ENCODE measurements at regions not wholly inside any gene's neighbourhood (a gene's known extent, or its start where the extent isn't known, plus 50 kb on each side); places are given as distances from the start of the nearest gene placed in this dataset.

GRCh38 chr4:125550769-125551168 lies 236.0 kb downstream of the FAT4 start:
- no peak overlapping the region for H3K27ac ChIP-seq (ENCODE audit: low read depth in 1 of 2, low read length in 2 of 2)
- no peak for DNase-seq
- no peak overlapping the region for H3K4me3 ChIP-seq (ENCODE audit: low read length in 2 of 2)
- no peak for ATAC-seq (ENCODE audit: low FRiP score)
- H3K36me3 ChIP-seq (ENCODE audit: control insufficient read depth in 1 of 2, insufficient read depth in 2 of 2, low read length in 1 of 2), result no peaks in the 10 kb centered on the region
- intact Hi-C loops (cut with DNase I), result no loop called here
- H3K9me3 ChIP-seq (ENCODE audit: control insufficient read depth, low read length), result no peaks in the 10 kb centered on the region
- no peaks in the 10 kb centered on the region for H3K27me3 ChIP-seq (ENCODE audit: control insufficient read depth in 1 of 2, insufficient read depth in 2 of 2, low read length in 1 of 2)
- 73 to 84% methylated on average over 5 of the region's 5 CpGs for WGBS, 2 donors
- no peaks in the 10 kb centered on the region for H3K4me1 ChIP-seq (ENCODE audit: control insufficient read depth in 1 of 2, insufficient read depth in 2 of 2, low read length in 2 of 2)

DNA sequence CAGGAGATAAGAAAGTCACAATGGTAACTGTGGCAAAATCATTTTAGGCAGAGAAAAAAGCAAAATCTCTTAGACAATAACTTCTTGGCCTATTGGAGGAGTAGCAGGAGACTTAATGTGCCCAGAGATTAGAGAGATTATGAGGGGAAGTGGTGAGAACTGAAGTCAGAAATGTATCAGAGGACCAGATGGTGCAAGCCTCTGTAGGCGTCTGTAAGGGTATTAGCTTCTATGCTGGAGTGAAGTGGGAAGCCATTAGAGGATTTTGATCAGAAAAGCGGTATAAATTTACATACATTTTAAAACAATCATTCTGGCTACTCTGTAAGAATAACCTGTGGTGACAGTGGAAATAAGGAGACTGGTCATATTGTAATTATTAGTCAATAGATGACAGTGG lies 236.7 kb downstream of the FAT4 start:
- intact Hi-C loops (cut with DNase I), result no loop called here

DNA sequence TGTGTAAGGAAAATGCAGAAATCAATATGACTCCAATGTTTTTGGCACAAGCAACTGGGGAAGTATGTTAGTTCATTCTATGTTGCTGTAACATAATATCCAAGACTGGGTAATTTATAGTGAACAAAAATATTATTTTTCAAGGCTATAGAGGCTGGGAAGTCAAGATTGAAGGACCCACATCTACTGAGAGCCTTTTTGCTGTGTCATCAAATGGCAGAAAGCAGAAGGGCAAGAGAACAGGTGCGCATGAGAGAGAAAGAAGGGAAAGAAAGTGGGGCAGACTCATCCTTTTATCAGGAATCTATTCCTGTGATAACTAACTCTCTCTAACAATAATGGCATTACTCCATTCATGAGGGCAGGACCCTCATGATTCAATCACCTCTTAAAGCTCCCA lies 237.2 kb downstream of the FAT4 start:
- H3K4me1 ChIP-seq (ENCODE audit: control insufficient read depth in 1 of 2, insufficient read depth in 2 of 2, low read length in 2 of 2), result no peaks in the 10 kb centered on the region
- H3K27me3 ChIP-seq (ENCODE audit: control insufficient read depth in 1 of 2, insufficient read depth in 2 of 2, low read length in 1 of 2), result no peaks in the 10 kb centered on the region
- DNase-seq (no peak), ATAC-seq (ENCODE audit: low FRiP score) (no peak)
- intact Hi-C loops (cut with DNase I), result no loop called here
- H3K4me3 ChIP-seq (ENCODE audit: low read length in 2 of 2), result no peak overlapping the region
- 89 to 100% methylated on average over 1 of the region's 1 CpG for WGBS, 2 donors
- no peaks in the 10 kb centered on the region for H3K9me3 ChIP-seq (ENCODE audit: control insufficient read depth, low read length)
- no peak overlapping the region for H3K27ac ChIP-seq (ENCODE audit: low read depth in 1 of 2, low read length in 2 of 2)
- H3K36me3 ChIP-seq (ENCODE audit: control insufficient read depth in 1 of 2, insufficient read depth in 2 of 2, low read length in 1 of 2), result no peaks in the 10 kb centered on the region

More for the DNA sequence above, 236.7 kb downstream of the FAT4 start:
- 96% methylated on average over 2 of the region's 2 CpGs for WGBS, 2 donors
- DNase-seq (no peak), ATAC-seq (ENCODE audit: low FRiP score) (no peak)
- H3K4me1 ChIP-seq (ENCODE audit: control insufficient read depth in 1 of 2, insufficient read depth in 2 of 2, low read length in 2 of 2), result no peaks in the 10 kb centered on the region
- H3K9me3 ChIP-seq (ENCODE audit: control insufficient read depth, low read length), result no peaks in the 10 kb centered on the region
- H3K27me3 ChIP-seq (ENCODE audit: control insufficient read depth in 1 of 2, insufficient read depth in 2 of 2, low read length in 1 of 2), result no peaks in the 10 kb centered on the region
- no peak overlapping the region for H3K4me3 ChIP-seq (ENCODE audit: low read length in 2 of 2)
- H3K27ac ChIP-seq (ENCODE audit: low read depth in 1 of 2, low read length in 2 of 2), result no peak overlapping the region
- H3K36me3 ChIP-seq (ENCODE audit: control insufficient read depth in 1 of 2, insufficient read depth in 2 of 2, low read length in 1 of 2), result no peaks in the 10 kb centered on the region

DNA sequence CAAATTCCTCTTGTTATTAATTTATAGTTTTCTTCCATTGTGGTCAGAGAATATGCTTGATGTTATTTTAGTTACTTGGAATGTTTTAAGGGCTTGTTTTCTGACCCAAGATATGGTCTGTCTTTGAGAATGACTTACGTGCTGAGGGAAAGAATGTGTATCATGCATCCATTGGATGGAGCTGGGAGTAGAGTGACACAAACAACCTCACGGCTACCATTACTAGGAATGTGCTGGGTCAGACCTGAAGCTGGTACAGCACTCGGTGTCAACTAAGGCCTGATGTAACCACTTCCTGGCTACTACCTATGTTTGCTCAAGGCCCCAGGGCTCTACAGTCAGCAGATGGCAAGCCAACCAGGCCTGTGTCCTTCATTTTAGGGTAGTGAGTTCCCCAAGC lies 257.8 kb downstream of the FAT4 start:
- 66 to 72% methylated on average over 3 of the region's 3 CpGs for WGBS, 2 donors
- DNase-seq (no peak), ATAC-seq (ENCODE audit: low FRiP score) (no peak)
- no peak overlapping the region for H3K4me3 ChIP-seq (ENCODE audit: low read length in 2 of 2)
- H3K9me3 ChIP-seq (ENCODE audit: control insufficient read depth, low read length), result no peaks in the 10 kb centered on the region
- H3K27ac ChIP-seq (ENCODE audit: low read depth in 1 of 2, low read length in 2 of 2), result no peak overlapping the region
- H3K36me3 ChIP-seq (ENCODE audit: control insufficient read depth in 1 of 2, insufficient read depth in 2 of 2, low read length in 1 of 2), result no peaks in the 10 kb centered on the region
- no peaks in the 10 kb centered on the region for H3K27me3 ChIP-seq (ENCODE audit: control insufficient read depth in 1 of 2, insufficient read depth in 2 of 2, low read length in 1 of 2)
- intact Hi-C loops (cut with DNase I), result no loop called here
- H3K4me1 ChIP-seq (ENCODE audit: control insufficient read depth in 1 of 2, insufficient read depth in 2 of 2, low read length in 2 of 2), result no peaks in the 10 kb centered on the region

DNA sequence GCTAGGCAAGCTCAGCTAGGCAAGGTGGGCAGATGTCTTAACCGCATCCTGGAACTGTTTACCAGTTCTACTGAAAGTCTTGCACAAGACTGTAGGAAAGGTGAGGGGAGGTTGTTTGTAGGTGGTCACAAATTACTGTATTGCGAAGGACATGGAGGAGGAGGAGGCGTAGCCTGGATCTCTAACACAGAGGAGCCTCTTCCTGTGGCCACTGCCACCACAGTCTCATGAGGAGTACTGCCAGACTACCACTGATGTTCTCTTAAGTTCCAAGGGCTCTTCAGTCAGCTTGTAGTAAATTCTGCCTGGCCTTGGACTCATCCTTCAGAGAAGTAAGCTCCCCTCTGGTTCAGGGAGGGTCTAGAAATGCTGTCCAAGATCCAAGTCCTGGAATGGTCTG lies 258.6 kb downstream of the FAT4 start:
- DNase-seq (no peak), ATAC-seq (ENCODE audit: low FRiP score) (peak; percentile 22)
- no peaks in the 10 kb centered on the region for H3K4me1 ChIP-seq (ENCODE audit: control insufficient read depth in 1 of 2, insufficient read depth in 2 of 2, low read length in 2 of 2)
- no peak overlapping the region for H3K27ac ChIP-seq (ENCODE audit: low read depth in 1 of 2, low read length in 2 of 2)
- no peak overlapping the region for H3K4me3 ChIP-seq (ENCODE audit: low read length in 2 of 2)
- no peaks in the 10 kb centered on the region for H3K9me3 ChIP-seq (ENCODE audit: control insufficient read depth, low read length)
- no peaks in the 10 kb centered on the region for H3K27me3 ChIP-seq (ENCODE audit: control insufficient read depth in 1 of 2, insufficient read depth in 2 of 2, low read length in 1 of 2)
- H3K36me3 ChIP-seq (ENCODE audit: control insufficient read depth in 1 of 2, insufficient read depth in 2 of 2, low read length in 1 of 2), result no peaks in the 10 kb centered on the region
- intact Hi-C loops (cut with DNase I), result no loop called here
- 98% methylated on average over 3 of the region's 3 CpGs for WGBS, 2 donors

- Histone ChIP-seq H3K4me3 (ENCODE audit: low read length in 2 of 2) (no peak overlapping the region), H3K9me3 (ENCODE audit: control insufficient read depth, low read length) (no peaks in the 10 kb centered on the region), H3K27me3 (ENCODE audit: control insufficient read depth in 1 of 2, insufficient read depth in 2 of 2, low read length in 1 of 2) (no peaks in the 10 kb centered on the region), H3K36me3 (ENCODE audit: control insufficient read depth in 1 of 2, insufficient read depth in 2 of 2, low read length in 1 of 2) (no peaks in the 10 kb centered on the region), H3K4me1 (ENCODE audit: control insufficient read depth in 1 of 2, insufficient read depth in 2 of 2, low read length in 2 of 2) (no peaks in the 10 kb centered on the region), H3K27ac (ENCODE audit: low read depth in 1 of 2, low read length in 2 of 2) (no peak overlapping the region)
- ATAC-seq (ENCODE audit: low FRiP score) (peak; percentile 22), DNase-seq (no peak)
- intact Hi-C loops (cut with DNase I), result no loop called here
- 87 to 94% methylated on average over 1 of the region's 1 CpG for WGBS, 2 donors
Measured at GRCh38 chr4:125573786-125574185, 259.0 kb downstream of the FAT4 start.

GRCh38 chr4:125582302-125582701 lies 267.5 kb downstream of the FAT4 start:
- Histone ChIP-seq H3K36me3 (ENCODE audit: control insufficient read depth in 1 of 2, insufficient read depth in 2 of 2, low read length in 1 of 2) (no peaks in the 10 kb centered on the region), H3K27me3 (ENCODE audit: control insufficient read depth in 1 of 2, insufficient read depth in 2 of 2, low read length in 1 of 2) (no peaks in the 10 kb centered on the region), H3K4me1 (ENCODE audit: control insufficient read depth in 1 of 2, insufficient read depth in 2 of 2, low read length in 2 of 2) (no peaks in the 10 kb centered on the region), H3K9me3 (ENCODE audit: control insufficient read depth, low read length) (no peaks in the 10 kb centered on the region), H3K4me3 (ENCODE audit: low read length in 2 of 2) (no peak overlapping the region), H3K27ac (ENCODE audit: low read depth in 1 of 2, low read length in 2 of 2) (no peak overlapping the region)
- DNase-seq (no peak), ATAC-seq (ENCODE audit: low FRiP score) (no peak)
- intact Hi-C loops (cut with DNase I), result no loop called here
- 78 to 81% methylated on average over 1 of the region's 1 CpG for WGBS, 2 donors

DNA sequence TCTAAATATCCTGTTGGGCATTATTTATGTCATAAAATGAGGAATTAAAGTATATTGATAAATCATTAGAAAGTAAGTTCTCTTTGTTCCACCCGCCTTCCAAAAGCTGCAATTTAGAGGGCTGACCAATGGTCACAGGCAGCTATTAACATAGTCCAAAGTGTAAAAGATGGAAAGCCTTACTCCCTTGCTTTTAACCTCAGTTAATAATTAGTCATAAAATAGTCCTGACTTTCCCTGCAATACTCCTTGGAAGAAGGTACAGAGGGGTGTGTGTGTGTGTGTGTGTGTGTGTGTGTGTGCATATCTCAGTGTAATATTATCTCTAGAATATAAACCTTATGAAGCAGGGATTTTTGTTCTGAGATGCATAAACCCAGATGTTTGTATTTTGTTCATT lies 275.4 kb downstream of the FAT4 start:
- intact Hi-C loops (cut with DNase I), result no loop called here
- no peaks in the 10 kb centered on the region for H3K36me3 ChIP-seq (ENCODE audit: control insufficient read depth in 1 of 2, insufficient read depth in 2 of 2, low read length in 1 of 2)
- peaks cover 1% of the 10 kb centered on the region for H3K9me3 ChIP-seq (ENCODE audit: control insufficient read depth, low read length)
- no peak for ATAC-seq (ENCODE audit: low FRiP score)
- no peak for DNase-seq
- no peaks in the 10 kb centered on the region for H3K4me1 ChIP-seq (ENCODE audit: control insufficient read depth in 1 of 2, insufficient read depth in 2 of 2, low read length in 2 of 2)
- no peaks in the 10 kb centered on the region for H3K27me3 ChIP-seq (ENCODE audit: control insufficient read depth in 1 of 2, insufficient read depth in 2 of 2, low read length in 1 of 2)
- 96 to 97% methylated on average over 1 of the region's 1 CpG for WGBS, 2 donors
- H3K27ac ChIP-seq (ENCODE audit: low read depth in 1 of 2, low read length in 2 of 2), result no peak overlapping the region
- H3K4me3 ChIP-seq (ENCODE audit: low read length in 2 of 2), result no peak overlapping the region

GRCh38 chr4:125591290-125591689 lies 276.5 kb downstream of the FAT4 start:
- H3K4me3 ChIP-seq (ENCODE audit: low read length in 2 of 2), result no peak overlapping the region
- no peaks in the 10 kb centered on the region for H3K4me1 ChIP-seq (ENCODE audit: control insufficient read depth in 1 of 2, insufficient read depth in 2 of 2, low read length in 2 of 2)
- intact Hi-C loops (cut with DNase I), result no loop called here
- H3K27ac ChIP-seq (ENCODE audit: low read depth in 1 of 2, low read length in 2 of 2), result no peak overlapping the region
- peaks cover 1% of the 10 kb centered on the region for H3K9me3 ChIP-seq (ENCODE audit: control insufficient read depth, low read length)
- ATAC-seq (ENCODE audit: low FRiP score), result no peak
- no peaks in the 10 kb centered on the region for H3K36me3 ChIP-seq (ENCODE audit: control insufficient read depth in 1 of 2, insufficient read depth in 2 of 2, low read length in 1 of 2)
- no peaks in the 10 kb centered on the region for H3K27me3 ChIP-seq (ENCODE audit: control insufficient read depth in 1 of 2, insufficient read depth in 2 of 2, low read length in 1 of 2)
- no peak for DNase-seq
- 97% methylated on average over 8 of the region's 8 CpGs for WGBS, 2 donors
